Amniotic epithelial cell (primary cell): ENCODE measurements at regions not wholly inside any gene's neighbourhood (a gene's known extent, or its start where the extent isn't known, plus 50 kb on each side); places are given as distances from the start of the nearest gene placed in this dataset.

Experiments
- DNase-seq: peaks from one replicate; pipeline ENCODE4 v3.0.0-alpha.2; 2010; ENCODE audit warnings: low read depth

- DNase-seq = no peak
These were observed 70.3 kb upstream of the MROH9 start for GRCh38 chr1:170864876-170865538.

DNA sequence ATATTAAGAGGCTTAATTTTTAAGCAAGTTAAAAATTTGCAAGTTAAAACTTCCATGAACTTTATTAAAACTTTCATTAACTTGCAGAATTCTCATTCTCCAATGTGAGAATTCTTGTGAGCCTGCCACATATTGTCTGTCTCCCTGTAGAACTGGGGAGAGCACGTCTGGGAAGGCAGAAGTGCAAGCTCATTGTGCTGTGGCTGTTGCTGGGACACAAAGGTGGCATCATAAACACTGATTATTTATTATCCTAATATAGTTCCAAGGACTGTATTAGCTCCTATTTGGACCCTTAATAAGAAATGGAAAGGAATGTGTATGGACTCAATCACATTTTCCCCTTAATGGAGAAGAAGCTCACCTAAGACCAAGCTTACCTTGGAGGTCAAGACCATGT is 68.7 kb upstream of the MROH9 start:
- DNase-seq = no peak

- DNase-seq = no peak
These were observed 63.5 kb upstream of the MROH9 start for GRCh38 chr1:170871868-170872267.

GRCh38 chr1:170872663-170873062 is 62.7 kb upstream of the MROH9 start:
- no peak for DNase-seq

DNA sequence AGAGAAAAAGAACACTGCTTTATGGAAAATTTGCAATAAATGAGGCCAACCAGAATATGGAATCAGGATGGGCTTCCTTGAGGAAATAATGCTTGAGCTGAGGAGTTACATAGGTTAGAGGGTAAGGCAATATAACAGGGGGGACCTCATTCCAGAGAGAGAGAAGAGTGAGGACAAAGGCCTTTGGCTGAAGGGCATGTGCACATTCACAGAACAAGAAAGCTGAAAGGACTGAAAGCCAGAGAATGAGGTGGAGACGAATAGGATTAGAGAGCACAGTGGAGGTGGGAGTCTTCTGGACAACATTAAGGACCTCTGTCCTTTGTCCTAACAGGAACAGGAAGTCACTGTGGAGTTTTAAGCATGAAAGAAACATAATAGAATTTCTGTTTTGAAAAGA is 60.7 kb upstream of the MROH9 start:
- DNase-seq = no peak

- peak; percentile 27 for DNase-seq
These were observed 53.8 kb upstream of the MROH9 start for GRCh38 chr1:170881268-170882265.
